Neutrophil (primary cell): ENCODE measurements at regions not wholly inside any gene's neighbourhood (a gene's known extent, or its start where the extent isn't known, plus 50 kb on each side); places are given as distances from the start of the nearest gene placed in this dataset.

Experiments used
- H3K27ac ChIP-seq: fragments of 200-600 bp; sonication (generic); 2 replicates; pipeline ENCODE4 v1.5.1; 2016; ENCODE audit warnings: mild to moderate bottlenecking, moderate library complexity
- H3K27me3 ChIP-seq: fragments of 200-600 bp; sonication (generic); 2 replicates; pipeline ENCODE4 v1.6.0; 2016; ENCODE audit warnings: mild to moderate bottlenecking
- H3K36me3 ChIP-seq: fragments of 200-600 bp; sonication (generic); 2 replicates; pipeline ENCODE4 v1.5.1; 2017
- H3K4me1 ChIP-seq, 2 experiments: fragments of 200-600 bp in 1 of 2; sonication (generic) in 1 of 2; 1 replicate in 1 of 2; 2 replicates in 1 of 2; pipeline versions ENCODE4 v1.5.1 to v1.6.1; 2013 to 2016; ENCODE audit warnings: low read depth in 1 of 2, low read length in 1 of 2, mild to moderate bottlenecking in 1 of 2, moderate library complexity in 1 of 2; ENCODE audit not compliant: control insufficient read depth in 1 of 2, insufficient read depth in 1 of 2
- H3K4me3 ChIP-seq, 2 experiments: fragments of 200-600 bp in 1 of 2; sonication (generic) in 1 of 2; 1 replicate in 1 of 2; 2 replicates in 1 of 2; pipeline ENCODE4 v1.5.1; 2013 to 2016; ENCODE audit warnings: low read depth in 1 of 2, low read length in 1 of 2, mild to moderate bottlenecking in 1 of 2, moderate library complexity in 1 of 2
- H3K9me3 ChIP-seq: fragments of 200-600 bp; sonication (generic); 2 replicates; pipeline ENCODE4 v1.5.1; 2016
- CTCF ChIP-seq: fragments of 200-600 bp; sonication (generic); IDR thresholded peaks from 2 replicates; pipeline ENCODE4 v1.5.1; 2016; ENCODE audit warnings: antibody characterized with exemption

DNA sequence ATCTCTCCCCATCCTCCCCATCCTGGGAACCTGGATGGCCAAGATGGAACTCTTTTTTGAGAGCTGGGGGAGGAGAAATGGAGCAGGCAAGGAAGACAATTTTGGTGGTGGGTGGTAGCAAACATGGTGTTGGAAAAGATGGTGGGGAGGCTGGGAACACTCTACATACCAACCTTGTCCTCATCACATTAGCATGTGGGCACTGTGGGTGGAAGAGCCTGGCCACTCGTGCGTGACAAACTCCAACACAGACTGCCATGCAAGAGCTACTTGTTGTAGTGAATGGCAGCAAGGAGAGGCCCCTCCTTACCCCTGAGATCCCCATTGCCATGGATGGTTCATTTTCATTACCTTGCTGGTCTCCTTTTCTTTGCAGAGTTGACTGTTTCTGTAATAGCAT is 262.6 kb downstream of the RPLP1 start:
- no peak for TF ChIP-seq CTCF
- no peaks in the 10 kb centered on the region for H3K36me3 ChIP-seq
- no peaks in the 10 kb centered on the region for H3K9me3 ChIP-seq
- H3K27ac ChIP-seq = peak overlapping the region; percentile 84
- H3K4me1 ChIP-seq = peaks cover 77 to 78% of the 10 kb centered on the region in 2 experiments
- no peak overlapping the region for H3K4me3 ChIP-seq
- no peaks in the 10 kb centered on the region for H3K27me3 ChIP-seq

- peaks cover 94 to 98% of the 10 kb centered on the region in 2 experiments for H3K4me1 ChIP-seq
- H3K9me3 ChIP-seq = no peaks in the 10 kb centered on the region
- peak overlapping the region; percentile 5 to 33 for H3K4me3 ChIP-seq
- no peak for TF ChIP-seq CTCF
- H3K27me3 ChIP-seq = no peaks in the 10 kb centered on the region
- peak overlapping the region; percentile 96 for H3K27ac ChIP-seq
- no peaks in the 10 kb centered on the region for H3K36me3 ChIP-seq
These were observed 265.8 kb downstream of the RPLP1 start for GRCh38 chr15:69718436-69718835.

DNA sequence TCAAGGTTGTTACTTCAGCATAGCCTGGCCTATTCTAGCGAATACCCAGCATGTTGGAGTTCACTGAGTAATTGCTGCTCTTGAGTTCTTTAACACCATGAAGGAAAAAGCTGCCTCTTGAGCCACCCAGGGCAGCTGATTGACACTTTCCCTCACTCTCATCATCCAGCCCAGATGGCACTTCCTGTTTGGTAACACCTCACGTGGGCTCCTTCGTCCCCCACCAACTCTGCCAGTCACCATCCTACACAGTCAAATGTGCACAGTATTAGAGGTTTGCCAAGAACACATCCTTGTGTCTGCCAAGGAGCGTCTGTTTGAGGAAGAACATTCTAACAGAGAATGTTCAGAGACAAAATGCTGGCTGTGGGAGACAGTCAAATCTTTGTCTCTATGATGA is 266.3 kb downstream of the RPLP1 start:
- no peak for TF ChIP-seq CTCF
- no peaks in the 10 kb centered on the region for H3K9me3 ChIP-seq
- peaks cover 94 to 98% of the 10 kb centered on the region in 2 experiments for H3K4me1 ChIP-seq
- no peaks in the 10 kb centered on the region for H3K27me3 ChIP-seq
- H3K36me3 ChIP-seq = no peaks in the 10 kb centered on the region
- H3K4me3 ChIP-seq = peak overlapping the region; percentile 19 to 33
- peak overlapping the region; percentile 96 for H3K27ac ChIP-seq

DNA sequence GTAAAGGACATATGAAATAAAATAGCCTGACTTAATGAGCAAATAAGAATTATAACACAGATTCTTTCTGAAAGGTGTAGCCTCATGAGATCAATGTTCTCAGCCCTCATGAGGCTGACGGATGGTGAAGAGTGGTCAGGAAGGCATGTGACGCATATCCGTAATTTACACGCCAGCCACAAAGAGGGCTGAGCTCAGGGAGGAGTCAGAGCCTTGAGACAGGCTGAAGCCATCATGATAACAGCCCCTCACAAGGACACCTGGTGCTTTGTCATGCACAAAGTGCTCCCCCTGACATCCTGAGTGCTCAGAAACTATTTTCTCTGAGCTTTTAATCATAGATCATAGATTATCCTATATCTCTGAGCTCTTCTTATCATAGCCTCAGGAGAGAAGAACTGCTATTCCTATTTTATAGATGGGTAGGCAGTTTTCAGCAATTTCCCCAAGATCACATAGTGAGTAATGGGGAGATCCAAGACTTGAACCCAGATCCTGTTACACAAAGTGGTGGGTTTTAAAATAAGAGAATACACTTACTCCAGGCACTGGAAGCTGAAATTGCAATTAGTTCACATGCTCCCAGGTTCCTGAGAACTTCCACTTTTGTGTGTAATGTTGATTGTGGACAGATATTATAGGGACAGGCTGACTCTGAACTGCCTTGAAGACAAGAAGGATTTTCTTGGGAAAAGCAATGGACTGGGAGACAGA is 267.1 kb downstream of the RPLP1 start:
- no peak for TF ChIP-seq CTCF
- no peaks in the 10 kb centered on the region for H3K9me3 ChIP-seq
- peak overlapping the region; percentile 96 for H3K27ac ChIP-seq
- H3K27me3 ChIP-seq = no peaks in the 10 kb centered on the region
- H3K4me3 ChIP-seq = peak overlapping the region in 1 of 2 experiments; percentile 58
- H3K4me1 ChIP-seq = peaks cover 94 to 98% of the 10 kb centered on the region in 2 experiments
- no peaks in the 10 kb centered on the region for H3K36me3 ChIP-seq

- no peak for TF ChIP-seq CTCF
- Histone ChIP-seq H3K36me3 (no peaks in the 10 kb centered on the region), H3K27me3 (no peaks in the 10 kb centered on the region), H3K9me3 (no peaks in the 10 kb centered on the region), H3K4me1 (peaks cover 94 to 98% of the 10 kb centered on the region in 2 experiments), H3K27ac (peak overlapping the region; percentile 96), H3K4me3 (peak overlapping the region; percentile 58 to 60)
These were observed 267.9 kb downstream of the RPLP1 start for GRCh38 chr15:69720536-69720935.
